ENCODE measurements at regions not wholly inside any gene's neighbourhood (a gene's known extent, or its start where the extent isn't known, plus 50 kb on each side); places are given as distances from the start of the nearest gene placed in this dataset.

GRCh38 chr20:56060486-56060885 is 55.2 kb upstream of the CBLN4 start:
- Histone ChIP-seq H3K27me3 (no peaks in the 10 kb centered on the region), H3K36me3 (no peaks in the 10 kb centered on the region), H3K4me3 (no peak overlapping the region), H3K9me3 (no peaks in the 10 kb centered on the region), H3K4me1 (no peaks in the 10 kb centered on the region), H3K27ac (no peak overlapping the region)
- TF ChIP-seq POLR2A (IDR thresholded peaks at IDR 0.05) (no peak), CTCF (IDR thresholded peaks at IDR 0.05) (no peak)
- DNase-seq, result no peak
- intact Hi-C loops (cut with DNase I; ENCODE audit: low total_unique reads), result no loop called here

- Histone ChIP-seq H3K27ac (no peak overlapping the region), H3K4me1 (no peaks in the 10 kb centered on the region), H3K36me3 (no peaks in the 10 kb centered on the region), H3K4me3 (no peak overlapping the region), H3K9me3 (no peaks in the 10 kb centered on the region), H3K27me3 (no peaks in the 10 kb centered on the region)
- TF ChIP-seq CTCF (IDR thresholded peaks at IDR 0.05) (no peak), POLR2A (IDR thresholded peaks at IDR 0.05) (no peak)
- intact Hi-C loops (cut with DNase I; ENCODE audit: low total_unique reads), result no loop called here
- DNase-seq, result no peak
These were observed 63.7 kb upstream of the CBLN4 start for GRCh38 chr20:56069016-56069415.

- no peak overlapping the region for H3K4me3 ChIP-seq
- no peaks in the 10 kb centered on the region for H3K4me1 ChIP-seq
- no peaks in the 10 kb centered on the region for H3K27me3 ChIP-seq
- no peaks in the 10 kb centered on the region for H3K36me3 ChIP-seq
- no peak for DNase-seq
- H3K27ac ChIP-seq, result no peak overlapping the region
- no peaks in the 10 kb centered on the region for H3K9me3 ChIP-seq
- TF ChIP-seq POLR2A (IDR thresholded peaks at IDR 0.05) (no peak), CTCF (IDR thresholded peaks at IDR 0.05) (no peak)
- intact Hi-C loops (cut with DNase I; ENCODE audit: low total_unique reads), result no loop called here
These were observed 66.8 kb upstream of the CBLN4 start for GRCh38 chr20:56072165-56072564.

- H3K27ac ChIP-seq, result no peak overlapping the region
- no peaks in the 10 kb centered on the region for H3K9me3 ChIP-seq
- H3K4me3 ChIP-seq, result no peak overlapping the region
- DNase-seq, result no peak
- no peaks in the 10 kb centered on the region for H3K4me1 ChIP-seq
- no peaks in the 10 kb centered on the region for H3K36me3 ChIP-seq
- TF ChIP-seq CTCF (IDR thresholded peaks at IDR 0.05) (no peak), POLR2A (IDR thresholded peaks at IDR 0.05) (no peak)
- H3K27me3 ChIP-seq, result no peaks in the 10 kb centered on the region
- intact Hi-C loops (cut with DNase I; ENCODE audit: low total_unique reads), result no loop called here
These were observed 83.1 kb upstream of the CBLN4 start for GRCh38 chr20:56088375-56088774.

GRCh38 chr20:56091628-56092234 is 86.4 kb upstream of the CBLN4 start:
- Histone ChIP-seq H3K36me3 (no peaks in the 10 kb centered on the region), H3K4me1 (no peaks in the 10 kb centered on the region), H3K4me3 (no peak overlapping the region), H3K27ac (no peak overlapping the region), H3K27me3 (no peaks in the 10 kb centered on the region), H3K9me3 (no peaks in the 10 kb centered on the region)
- no peak for DNase-seq
- intact Hi-C loops (cut with DNase I; ENCODE audit: low total_unique reads), result no loop called here
- no peak for TF ChIP-seq CTCF (IDR thresholded peaks at IDR 0.05)
- no peak for TF ChIP-seq POLR2A (IDR thresholded peaks at IDR 0.05)

All from uterus (tissue), 3 donors.